ENCODE measurements at regions not wholly inside any gene's neighbourhood (a gene's known extent, or its start where the extent isn't known, plus 50 kb on each side); places are given as distances from the start of the nearest gene placed in this dataset.

GRCh38 chr7:28293527-28293835 is 112.9 kb upstream of the JAZF1 start:
- ChIA-PET POLR2A (no interaction called here), CTCF (no interaction called here)
- H3K4me3 ChIP-seq (ENCODE audit: low read depth, low read length) = no peak overlapping the region
- no peaks in the 10 kb centered on the region for H3K9me3 ChIP-seq (ENCODE audit: control insufficient read depth, insufficient read depth, low read depth, low read length)
- no peak for TF ChIP-seq ZNF433 (tag by site-specific recombination; IDR thresholded peaks at IDR 0.05; ENCODE audit: low read depth)
- TF ChIP-seq ZNF398 (tag by site-specific recombination; IDR thresholded peaks at IDR 0.05) = peak; percentile 15; the same call in 1 of the 2 replicates
- 0 out of 2 replicates have a peak, but pooled peaks have one; percentile 22 for TF ChIP-seq ZNF366 (tag by site-specific recombination; conservative IDR thresholded peaks at IDR 0.05)
- TF ChIP-seq ZBTB17 (tag by site-specific recombination; IDR thresholded peaks at IDR 0.05) = peak; percentile 50
- peak; percentile 63 for TF ChIP-seq PRDM6 (tag by site-specific recombination; IDR thresholded peaks at IDR 0.05)
- TF ChIP-seq MZF1 (tag by site-specific recombination; IDR thresholded peaks at IDR 0.05; ENCODE audit: borderline replicate concordance) = no peak
- no peak for TF ChIP-seq ZNF274 (IDR thresholded peaks at IDR 0.05; ENCODE audit: low read length)
- TF ChIP-seq ZNF274 (tag by site-specific recombination; IDR thresholded peaks at IDR 0.05; ENCODE audit: borderline replicate concordance) = no peak
- peak; percentile 20; the same call in 1 of the 2 replicates for TF ChIP-seq GLIS1 (tag by site-specific recombination; IDR thresholded peaks at IDR 0.05)
- H3K36me3 ChIP-seq (ENCODE audit: control insufficient read depth in 2 of 2, insufficient read depth in 1 of 2, low read length in 2 of 2) = no peaks in the 10 kb centered on the region
- H3K27ac ChIP-seq (ENCODE audit: extremely low read depth, low read depth, low read length) = no peak overlapping the region
- peaks cover 4% of the 10 kb centered on the region for H3K4me1 ChIP-seq (ENCODE audit: control insufficient read depth, insufficient read depth, low read length)

GRCh38 chr7:28296571-28297483 is 115.5 kb upstream of the CREB5 start:
- Histone ChIP-seq H3K9me3 (ENCODE audit: control insufficient read depth, insufficient read depth, low read depth, low read length) (no peaks in the 10 kb centered on the region), H3K36me3 (ENCODE audit: control insufficient read depth in 2 of 2, insufficient read depth in 1 of 2, low read length in 2 of 2) (no peaks in the 10 kb centered on the region), H3K27ac (ENCODE audit: extremely low read depth, low read depth, low read length) (no peak overlapping the region), H3K4me1 (ENCODE audit: control insufficient read depth, insufficient read depth, low read length) (peaks cover 12% of the 10 kb centered on the region), H3K4me3 (ENCODE audit: low read depth, low read length) (no peak overlapping the region)
- POLR2A ChIA-PET = no interaction called here
- no peak for TF ChIP-seq ZNF785 (tag by site-specific recombination; IDR thresholded peaks at IDR 0.05)
- peak; percentile 33 for TF ChIP-seq ZNF654 (tag by site-specific recombination; IDR thresholded peaks at IDR 0.05; ENCODE audit: low read depth)
- peak; percentile 49; the same call in 1 of the 2 replicates for TF ChIP-seq ZNF366 (tag by site-specific recombination; conservative IDR thresholded peaks at IDR 0.05)
- CTCF ChIA-PET = interaction anchor here (0.6 to 2.5 kb wide), 28 partner anchors 9 to 1972 kb away, joined by 3 to 27 read pairs (median 4); no protein-coding TSS in a partner anchor

- TF ChIP-seq ZNF157 (tag by site-specific recombination; IDR thresholded peaks at IDR 0.05) = no peak
- TF ChIP-seq ZNF211 (tag by site-specific recombination; IDR thresholded peaks at IDR 0.05; ENCODE audit: low read depth) = no peak
- no peak for TF ChIP-seq PRDM6 (tag by site-specific recombination; IDR thresholded peaks at IDR 0.05)
- no peak for TF ChIP-seq ZNF37A (tag by site-specific recombination; IDR thresholded peaks at IDR 0.05)
- no peak for TF ChIP-seq ZNF184 (tag by site-specific recombination; IDR thresholded peaks at IDR 0.05)
- no peak for TF ChIP-seq HOXD13 (CRISPR knock-in tag; IDR thresholded peaks at IDR 0.05; ENCODE audit: borderline replicate concordance)
- TF ChIP-seq SP3 (tag by site-specific recombination; IDR thresholded peaks at IDR 0.05) = no peak
- TF ChIP-seq CTCF (tag by site-specific recombination; IDR thresholded peaks at IDR 0.05) = no peak
- no peak for TF ChIP-seq ZNF155 (tag by site-specific recombination; IDR thresholded peaks at IDR 0.05)
- no peak for TF ChIP-seq ZNF600 (tag by site-specific recombination; IDR thresholded peaks at IDR 0.05)
- TF ChIP-seq ZNF335 (tag by site-specific recombination; conservative IDR thresholded peaks at IDR 0.05) = no peak
- CTCF ChIA-PET = interaction anchor here (0.6 to 2.5 kb wide), 13 partner anchors 7 to 889 kb away, joined by 3 to 27 read pairs (median 3); no protein-coding TSS in a partner anchor
- POLR2A ChIA-PET = no interaction called here
- no peaks in the 10 kb centered on the region for H3K9me3 ChIP-seq (ENCODE audit: control insufficient read depth, insufficient read depth, low read depth, low read length)
- H3K4me1 ChIP-seq (ENCODE audit: control insufficient read depth, insufficient read depth, low read length) = peaks cover 19% of the 10 kb centered on the region
- H3K27ac ChIP-seq (ENCODE audit: extremely low read depth, low read depth, low read length) = no peak overlapping the region
- no peaks in the 10 kb centered on the region for H3K36me3 ChIP-seq (ENCODE audit: control insufficient read depth in 2 of 2, insufficient read depth in 1 of 2, low read length in 2 of 2)
- H3K4me3 ChIP-seq (ENCODE audit: low read depth, low read length) = no peak overlapping the region
Observed at GRCh38 chr7:28297801-28298459, 114.4 kb upstream of the CREB5 start.
